ENCODE measurements at regions not wholly inside any gene's neighbourhood (a gene's known extent, or its start where the extent isn't known, plus 50 kb on each side); places are given as distances from the start of the nearest gene placed in this dataset.
A peak's percentile ranks its signal among the peaks of the same experiment; 100 is the strongest.
"Not testable (repeated sequence)": the region's sequence is repeated elsewhere in the genome, so short reads cannot be mapped to it uniquely, and the experiment has no call there.

- DNase-seq, result not testable (repeated sequence)
Observed at GRCh38 chr20:30297878-30298595, 959.4 kb upstream of the DEFB115 start.

GRCh38 chr20:30300220-30300642 lies 957.2 kb upstream of the DEFB115 start:
- DNase-seq, result not testable (repeated sequence)

DNA sequence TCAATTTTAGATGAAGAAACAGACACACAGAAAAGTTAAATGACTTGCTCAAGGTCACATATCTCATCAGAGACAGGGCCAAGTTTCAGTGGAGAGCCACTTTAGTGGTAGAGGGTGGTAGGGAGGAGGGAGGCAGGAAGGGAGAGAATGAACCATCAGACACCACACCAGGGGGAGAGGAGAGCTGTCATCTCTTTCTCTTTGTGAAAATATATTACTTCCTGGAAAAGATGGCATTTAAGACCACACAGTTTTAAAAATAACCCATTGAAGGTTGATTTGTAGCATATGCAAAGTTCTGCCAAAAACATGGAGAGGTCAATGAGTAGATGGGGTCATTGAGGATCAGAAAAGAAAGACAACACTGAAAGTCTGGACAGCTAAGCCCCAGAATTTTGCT lies 954.7 kb upstream of the DEFB115 start:
- not testable (repeated sequence) for DNase-seq

DNA sequence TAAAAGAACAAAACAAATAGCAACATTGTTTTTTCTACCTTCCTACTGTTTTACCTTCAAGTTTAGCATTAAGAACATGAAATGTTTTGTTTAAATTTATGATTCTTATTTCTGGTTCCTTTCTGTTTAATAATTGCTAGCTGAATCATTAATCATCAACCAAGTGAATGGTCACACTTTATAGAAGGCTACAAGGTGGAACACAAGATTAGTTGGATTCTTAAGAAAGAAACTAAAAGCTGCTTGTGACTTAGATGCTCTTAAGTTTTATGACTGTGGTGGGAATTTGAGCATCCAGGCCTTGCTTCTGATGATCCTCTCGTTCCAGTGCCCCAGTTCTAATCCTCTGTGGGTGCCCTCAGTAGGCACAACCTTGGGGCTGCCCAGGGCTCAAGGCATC lies 947.5 kb upstream of the DEFB115 start:
- DNase-seq, result not testable (repeated sequence)

GRCh38 chr20:30310385-30310784 lies 947.1 kb upstream of the DEFB115 start:
- DNase-seq, result not testable (repeated sequence)

DNA sequence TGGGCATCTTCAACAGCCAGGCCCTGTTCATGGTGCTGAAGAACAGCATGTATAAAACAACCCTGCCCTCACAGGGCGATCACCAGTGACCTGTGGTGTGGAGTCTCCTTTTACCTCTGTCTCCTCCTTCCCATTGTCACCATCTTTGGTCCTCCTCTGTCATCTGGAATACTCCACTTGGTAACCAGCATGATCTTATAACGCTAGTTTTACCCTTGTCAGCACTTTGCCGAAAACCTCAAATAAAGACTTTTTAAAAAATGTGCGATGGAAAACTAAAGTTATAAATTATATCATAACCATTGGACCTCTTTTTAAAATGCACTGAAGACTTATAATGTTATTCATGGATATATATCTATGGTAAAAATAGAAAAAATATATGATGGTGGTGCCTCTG lies 945.2 kb upstream of the DEFB115 start:
- DNase-seq, result not testable (repeated sequence)

- DNase-seq, result not testable (repeated sequence)
Observed at GRCh38 chr20:30313660-30314059, 943.8 kb upstream of the DEFB115 start.

GRCh38 chr20:30316063-30316462 lies 941.4 kb upstream of the DEFB115 start:
- DNase-seq, result not testable (repeated sequence)

- not testable (repeated sequence) for DNase-seq
Observed at GRCh38 chr20:30316532-30317299, 940.7 kb upstream of the DEFB115 start.

DNA sequence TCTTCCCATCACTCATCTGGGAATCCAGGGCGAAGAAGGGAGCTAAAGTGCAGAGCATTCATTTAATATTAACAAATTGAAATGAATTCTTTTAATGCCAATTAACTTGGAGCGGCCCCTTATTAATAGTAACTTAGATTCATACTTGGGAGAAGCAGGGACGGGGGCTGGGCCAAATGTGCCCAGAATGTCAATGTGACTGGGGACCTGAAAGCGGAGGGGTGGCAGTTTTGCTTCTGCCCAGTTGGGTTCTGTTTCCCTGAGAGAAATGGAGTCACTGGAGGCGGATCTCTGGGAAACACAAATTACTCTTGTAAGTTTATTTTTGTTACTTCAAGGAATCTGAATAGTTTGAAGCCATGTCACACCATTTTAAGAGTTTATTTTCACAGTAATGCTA lies 923.7 kb upstream of the DEFB115 start:
- DNase-seq, result not testable (repeated sequence)

GRCh38 chr20:30337556-30337955 lies 919.9 kb upstream of the DEFB115 start:
- not testable (repeated sequence) for DNase-seq

DNA sequence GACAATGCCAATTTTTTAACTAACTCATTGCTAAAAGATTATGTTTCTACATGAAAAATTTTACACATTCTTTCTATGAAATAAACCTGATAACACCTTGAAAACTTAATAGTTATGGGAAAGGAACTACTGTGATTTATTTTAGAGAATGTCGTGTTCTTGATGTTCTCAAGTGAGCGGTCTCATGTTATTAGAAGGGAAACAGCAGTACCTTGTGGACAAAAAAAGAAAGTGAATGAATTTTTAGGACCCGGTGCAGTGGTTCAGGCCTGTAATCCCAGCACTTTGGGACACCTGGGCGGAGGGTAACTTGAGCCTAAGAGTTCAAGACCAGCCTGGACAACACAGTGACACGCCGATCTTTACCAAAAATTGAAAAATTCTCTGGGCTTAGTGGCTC lies 908.5 kb upstream of the DEFB115 start:
- DNase-seq, result peak; percentile 2

DNA sequence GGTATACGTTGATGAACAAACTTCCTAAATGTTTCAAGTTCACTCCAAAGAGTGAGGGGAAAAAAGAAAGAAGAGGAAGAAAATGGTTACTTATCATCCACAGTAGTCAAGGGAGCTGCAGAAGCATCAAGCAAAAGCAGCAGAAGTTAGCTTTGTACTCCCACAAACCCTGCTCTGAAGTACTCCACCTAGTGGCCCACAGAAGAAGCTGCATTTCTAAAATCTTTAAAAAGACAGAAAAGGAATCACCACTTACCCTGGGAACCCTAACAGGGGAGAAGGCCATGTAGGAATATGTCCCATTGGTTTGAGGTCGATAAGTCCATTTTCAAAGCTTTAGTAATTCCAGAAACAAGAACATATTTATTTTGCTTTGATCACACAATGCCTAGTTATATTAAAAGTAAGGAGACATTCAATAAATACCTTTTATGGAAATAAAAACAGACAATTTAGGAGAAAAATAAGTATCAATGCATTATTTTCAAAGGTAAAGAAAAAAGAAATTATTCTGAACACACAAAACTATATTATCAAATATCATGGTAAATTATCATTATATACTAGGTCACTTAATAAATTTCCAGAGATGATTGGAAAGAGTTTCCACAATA lies 900.5 kb upstream of the DEFB115 start:
- peak; percentile 5 for DNase-seq

GRCh38 chr20:30361756-30362155 lies 895.7 kb upstream of the DEFB115 start:
- not testable (repeated sequence) for DNase-seq

DNA sequence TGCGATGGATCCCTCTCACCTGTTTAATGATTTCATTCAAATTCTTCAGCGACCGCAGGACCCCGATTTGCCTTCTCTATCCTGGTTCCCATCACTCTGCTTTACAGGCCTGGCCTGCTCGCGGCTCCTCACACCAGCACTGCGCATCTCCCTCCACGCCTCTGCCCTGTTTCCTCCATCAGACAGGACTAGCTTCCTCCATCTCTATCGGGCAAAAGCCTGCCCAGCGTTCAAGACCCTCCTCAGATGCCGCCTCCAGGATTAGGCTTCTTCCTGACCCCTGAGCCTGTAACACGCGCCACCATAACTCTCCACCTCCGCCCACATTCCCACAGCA lies 881.1 kb upstream of the DEFB115 start:
- not testable (repeated sequence) for DNase-seq

GRCh38 chr20:30376767-30377658 lies 880.5 kb upstream of the DEFB115 start:
- peak; percentile 85 for DNase-seq

DNA sequence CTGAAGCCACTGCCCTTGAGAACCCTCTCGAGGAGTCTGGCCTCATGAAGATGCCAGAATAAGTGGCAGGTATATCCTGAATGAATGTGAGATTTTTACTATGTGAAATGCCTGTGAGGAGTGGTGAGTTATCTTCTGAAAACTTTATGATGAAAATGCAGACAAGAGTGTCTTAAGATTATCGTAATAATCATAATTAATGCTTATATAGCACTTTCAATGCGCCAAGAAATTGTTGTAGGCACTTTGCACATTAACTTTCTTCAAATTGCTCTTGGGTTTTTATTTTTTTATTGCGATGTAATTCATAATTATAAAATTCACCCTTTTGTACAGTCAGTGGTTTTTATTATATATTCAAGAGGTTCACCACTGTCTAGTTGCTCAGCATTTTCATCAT lies 879.1 kb upstream of the DEFB115 start:
- not testable (repeated sequence) for DNase-seq

DNA sequence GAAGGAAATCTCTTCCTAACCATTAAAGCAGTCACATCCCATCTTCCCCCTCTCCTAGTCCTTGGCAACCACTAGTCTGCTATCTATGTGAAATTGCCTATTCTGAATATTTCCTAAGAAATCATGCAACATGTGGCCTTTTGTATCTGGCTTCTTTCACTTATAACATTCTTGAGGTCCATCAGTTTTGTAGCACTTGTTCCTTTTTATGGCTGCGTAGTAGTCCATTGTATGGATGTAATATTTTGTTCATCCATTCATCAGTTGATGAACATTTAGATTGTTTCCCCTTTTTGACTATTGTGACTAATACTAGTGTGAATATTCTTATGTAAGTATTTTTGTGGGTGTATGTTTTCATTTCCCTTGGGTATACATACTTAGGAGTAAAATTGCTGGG lies 878.7 kb upstream of the DEFB115 start:
- not testable (repeated sequence) for DNase-seq

DNA sequence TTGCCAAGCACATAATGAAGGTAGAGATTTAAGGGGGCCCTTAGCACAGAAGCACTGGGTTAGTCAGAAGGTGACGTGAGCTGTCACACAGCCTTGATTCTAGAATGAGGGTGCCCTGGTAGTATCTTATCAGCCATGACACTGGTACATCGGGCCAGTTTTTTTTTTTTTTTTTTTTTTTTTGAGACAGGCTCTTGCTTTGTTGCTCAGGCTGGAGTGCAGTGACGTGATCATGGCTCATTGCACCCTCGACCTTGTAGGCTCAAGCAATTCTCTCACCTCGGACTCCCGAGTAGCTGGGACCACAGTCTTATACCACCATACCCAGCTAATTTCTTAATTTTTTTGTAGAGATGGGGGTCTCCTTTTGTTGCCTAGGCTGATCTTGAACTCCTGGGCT lies 872.6 kb upstream of the DEFB115 start:
- not testable (repeated sequence) for DNase-seq

- not testable (repeated sequence) for DNase-seq
Observed at GRCh38 chr20:30386099-30386498, 871.4 kb upstream of the DEFB115 start.

DNA sequence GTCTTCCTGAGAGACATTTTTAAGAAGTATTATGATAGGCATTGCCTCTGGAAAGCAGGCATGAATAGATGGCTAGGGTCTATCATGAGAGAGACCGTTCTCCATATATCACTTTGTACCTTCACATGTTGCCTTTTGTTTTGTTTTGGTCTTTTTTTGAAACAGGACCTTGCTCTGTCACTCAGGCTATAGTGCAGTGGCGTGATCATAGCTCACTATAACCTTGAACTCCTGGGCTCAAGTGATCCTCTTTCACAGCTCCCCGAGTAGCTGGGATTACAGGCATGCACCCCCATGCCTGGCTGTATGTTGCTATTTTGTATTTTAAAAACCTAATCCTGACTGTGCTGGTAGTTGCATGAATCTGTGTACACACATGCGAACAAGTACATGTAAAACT lies 869.6 kb upstream of the DEFB115 start:
- DNase-seq, result not testable (repeated sequence)

- not testable (repeated sequence) for DNase-seq
Observed at GRCh38 chr20:30393523-30393922, 863.9 kb upstream of the DEFB115 start.

DNA sequence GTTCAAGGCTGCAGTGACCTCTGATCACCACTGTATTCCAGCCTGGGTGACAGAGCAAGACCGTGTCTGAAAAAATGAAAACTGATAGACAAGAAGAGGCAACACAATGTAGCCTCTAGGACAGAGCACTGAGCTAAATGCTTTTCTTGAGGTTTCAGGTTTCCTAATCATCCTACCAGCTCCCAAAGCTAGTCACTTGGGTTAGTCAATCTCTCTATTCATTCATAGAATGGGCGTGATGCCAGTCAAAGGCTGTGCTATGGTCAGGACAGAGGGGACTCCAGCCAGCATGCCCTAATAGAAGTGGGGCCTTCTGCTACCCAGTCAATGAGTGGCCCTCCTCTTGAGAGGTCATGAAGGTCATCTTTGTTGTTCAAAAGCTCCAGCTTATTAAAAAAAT lies 860.4 kb upstream of the DEFB115 start:
- DNase-seq, result not testable (repeated sequence)
